ENCODE measurements at regions not wholly inside any gene's neighbourhood (a gene's known extent, or its start where the extent isn't known, plus 50 kb on each side); places are given as distances from the start of the nearest gene placed in this dataset.
"Not testable (repeated sequence)": the region's sequence is repeated elsewhere in the genome, so short reads cannot be mapped to it uniquely, and the experiment has no call there.

DNA sequence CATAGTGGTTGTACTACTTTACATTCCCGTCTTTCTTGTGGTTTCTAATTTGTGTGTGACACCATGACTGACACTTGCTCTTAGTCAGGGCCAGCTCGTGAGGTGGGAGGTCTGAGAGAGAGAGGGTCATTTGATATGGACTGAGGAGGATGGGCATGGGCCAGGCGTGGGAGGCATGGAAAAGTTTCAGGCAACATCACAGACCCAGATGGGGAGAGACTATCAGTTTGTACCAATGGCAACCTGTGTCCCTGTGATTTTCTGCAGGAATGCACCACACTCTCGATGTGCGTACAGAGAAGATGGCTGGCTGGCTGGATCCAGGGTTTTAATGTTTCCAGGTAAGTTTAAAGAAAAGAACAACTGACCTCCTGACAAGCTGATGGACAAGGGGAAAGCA, 273.6 kb downstream of the CYRIA start:
- H3K4me1 ChIP-seq (ENCODE audit: insufficient read depth, poor library complexity, severe bottlenecking): no peaks in the 10 kb centered on the region
- no peaks in the 10 kb centered on the region for H3K36me3 ChIP-seq (ENCODE audit: low read depth)
- H3K4me3 ChIP-seq (ENCODE audit: severe bottlenecking): no peak overlapping the region
- TF ChIP-seq, protein P1, sequence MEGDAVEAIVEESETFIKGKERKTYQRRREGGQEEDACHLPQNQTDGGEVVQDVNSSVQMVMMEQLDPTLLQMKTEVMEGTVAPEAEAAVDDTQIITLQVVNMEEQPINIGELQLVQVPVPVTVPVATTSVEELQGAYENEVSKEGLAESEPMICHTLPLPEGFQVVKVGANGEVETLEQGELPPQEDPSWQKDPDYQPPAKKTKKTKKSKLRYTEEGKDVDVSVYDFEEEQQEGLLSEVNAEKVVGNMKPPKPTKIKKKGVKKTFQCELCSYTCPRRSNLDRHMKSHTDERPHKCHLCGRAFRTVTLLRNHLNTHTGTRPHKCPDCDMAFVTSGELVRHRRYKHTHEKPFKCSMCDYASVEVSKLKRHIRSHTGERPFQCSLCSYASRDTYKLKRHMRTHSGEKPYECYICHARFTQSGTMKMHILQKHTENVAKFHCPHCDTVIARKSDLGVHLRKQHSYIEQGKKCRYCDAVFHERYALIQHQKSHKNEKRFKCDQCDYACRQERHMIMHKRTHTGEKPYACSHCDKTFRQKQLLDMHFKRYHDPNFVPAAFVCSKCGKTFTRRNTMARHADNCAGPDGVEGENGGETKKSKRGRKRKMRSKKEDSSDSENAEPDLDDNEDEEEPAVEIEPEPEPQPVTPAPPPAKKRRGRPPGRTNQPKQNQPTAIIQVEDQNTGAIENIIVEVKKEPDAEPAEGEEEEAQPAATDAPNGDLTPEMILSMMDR (IDR thresholded peaks at IDR 0.05; ENCODE audit: poor library complexity, severe bottlenecking): no peak
- H3K9me3 ChIP-seq (ENCODE audit: severe bottlenecking): no peaks in the 10 kb centered on the region
- no peaks in the 10 kb centered on the region for H3K27me3 ChIP-seq (ENCODE audit: insufficient read depth, poor library complexity, severe bottlenecking)
- DNase-seq (ENCODE audit: low spot score) (no peak), ATAC-seq (ENCODE audit: low read depth) (no peak)
- no peak overlapping the region for H3K27ac ChIP-seq (ENCODE audit: poor library complexity, severe bottlenecking)

DNA sequence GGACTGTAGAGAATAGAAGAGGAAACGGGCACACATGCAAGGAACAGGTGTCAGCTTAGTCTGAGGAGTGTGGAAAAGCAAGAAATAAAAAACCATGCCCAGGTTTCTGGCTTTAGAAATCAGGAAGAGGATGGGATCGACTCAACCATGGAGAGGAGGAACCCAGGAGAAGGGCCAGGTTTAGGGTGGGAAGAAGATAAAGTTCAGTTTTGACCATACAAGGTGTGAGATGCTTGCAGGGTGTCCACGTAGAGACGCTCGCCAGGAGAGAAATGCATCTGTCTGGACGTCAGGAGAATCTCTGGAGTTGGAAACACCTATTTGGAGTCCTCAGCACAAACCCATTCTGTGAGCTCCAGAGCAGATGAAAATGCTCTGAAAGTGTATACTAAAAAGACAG, 275.1 kb downstream of the CYRIA start:
- Histone ChIP-seq H3K27ac (ENCODE audit: poor library complexity, severe bottlenecking) (no peak overlapping the region), H3K4me3 (ENCODE audit: severe bottlenecking) (no peak overlapping the region), H3K9me3 (ENCODE audit: severe bottlenecking) (no peaks in the 10 kb centered on the region), H3K4me1 (ENCODE audit: insufficient read depth, poor library complexity, severe bottlenecking) (no peaks in the 10 kb centered on the region), H3K27me3 (ENCODE audit: insufficient read depth, poor library complexity, severe bottlenecking) (no peaks in the 10 kb centered on the region), H3K36me3 (ENCODE audit: low read depth) (no peaks in the 10 kb centered on the region)
- no peak for ATAC-seq (ENCODE audit: low read depth)
- no peak for DNase-seq (ENCODE audit: low spot score)
- TF ChIP-seq, protein P1 (IDR thresholded peaks at IDR 0.05; ENCODE audit: poor library complexity, severe bottlenecking): no peak

DNA sequence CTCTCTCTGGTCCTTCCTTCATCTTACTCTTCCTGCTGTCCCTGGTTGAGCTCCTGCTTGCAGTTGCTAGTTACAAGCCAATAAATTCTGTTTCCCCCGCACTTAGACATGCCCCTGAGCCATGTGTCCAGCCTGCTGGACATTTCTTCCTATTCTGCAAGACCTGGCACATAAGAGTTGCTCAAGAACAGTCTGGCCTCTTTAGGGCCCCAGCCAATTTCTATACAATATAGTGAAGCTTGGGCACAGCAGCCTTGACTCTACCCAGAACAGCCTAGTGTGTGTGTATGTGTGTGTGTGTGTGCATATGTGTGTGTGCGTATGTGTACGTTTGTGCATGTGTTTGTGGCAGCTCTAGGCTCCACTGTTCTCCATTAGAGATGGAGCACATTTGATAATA, 276.0 kb downstream of the CYRIA start:
- H3K27me3 ChIP-seq (ENCODE audit: insufficient read depth, poor library complexity, severe bottlenecking): no peaks in the 10 kb centered on the region
- TF ChIP-seq, protein P1 (IDR thresholded peaks at IDR 0.05; ENCODE audit: poor library complexity, severe bottlenecking): no peak

DNA sequence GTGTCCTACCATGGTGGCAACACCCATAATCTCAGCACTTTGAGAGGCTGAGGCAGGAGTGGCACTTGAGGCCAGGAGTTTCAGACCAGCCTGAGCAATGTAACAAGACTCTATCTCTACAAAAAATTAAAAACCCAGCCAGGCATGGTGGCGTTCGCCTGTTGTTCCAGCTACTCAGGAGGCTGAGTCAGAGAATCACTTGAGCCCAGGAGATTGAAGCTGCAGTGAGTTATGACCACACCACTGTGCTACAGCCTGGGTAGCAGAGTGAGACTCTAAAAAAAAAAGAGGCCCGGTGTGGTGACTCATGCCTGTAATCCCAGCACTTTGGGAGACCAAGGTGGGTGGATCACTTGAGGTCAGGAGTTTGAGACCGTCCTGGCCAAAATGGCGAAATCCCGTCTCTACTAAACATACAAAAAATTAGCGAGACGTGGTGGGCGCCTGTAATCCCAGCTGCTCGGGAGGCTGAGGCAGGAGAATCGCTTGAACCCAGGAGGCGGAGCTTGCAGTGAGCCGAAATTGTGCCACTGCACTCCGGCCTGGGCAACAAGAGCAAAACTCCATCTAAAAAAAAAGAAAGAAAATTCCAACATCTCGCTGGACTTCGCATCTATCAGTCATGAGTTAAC, 277.3 kb downstream of the CYRIA start:
- DNase-seq (ENCODE audit: low spot score): not testable (repeated sequence)

More for the DNA sequence above, 276.0 kb downstream of the CYRIA start:
- H3K4me3 ChIP-seq (ENCODE audit: severe bottlenecking): no peak overlapping the region
- ATAC-seq (ENCODE audit: low read depth) (no peak), DNase-seq (ENCODE audit: low spot score) (no peak)
- H3K4me1 ChIP-seq (ENCODE audit: insufficient read depth, poor library complexity, severe bottlenecking): no peaks in the 10 kb centered on the region
- no peak overlapping the region for H3K27ac ChIP-seq (ENCODE audit: poor library complexity, severe bottlenecking)
- no peaks in the 10 kb centered on the region for H3K9me3 ChIP-seq (ENCODE audit: severe bottlenecking)
- H3K36me3 ChIP-seq (ENCODE audit: low read depth): no peaks in the 10 kb centered on the region

DNA sequence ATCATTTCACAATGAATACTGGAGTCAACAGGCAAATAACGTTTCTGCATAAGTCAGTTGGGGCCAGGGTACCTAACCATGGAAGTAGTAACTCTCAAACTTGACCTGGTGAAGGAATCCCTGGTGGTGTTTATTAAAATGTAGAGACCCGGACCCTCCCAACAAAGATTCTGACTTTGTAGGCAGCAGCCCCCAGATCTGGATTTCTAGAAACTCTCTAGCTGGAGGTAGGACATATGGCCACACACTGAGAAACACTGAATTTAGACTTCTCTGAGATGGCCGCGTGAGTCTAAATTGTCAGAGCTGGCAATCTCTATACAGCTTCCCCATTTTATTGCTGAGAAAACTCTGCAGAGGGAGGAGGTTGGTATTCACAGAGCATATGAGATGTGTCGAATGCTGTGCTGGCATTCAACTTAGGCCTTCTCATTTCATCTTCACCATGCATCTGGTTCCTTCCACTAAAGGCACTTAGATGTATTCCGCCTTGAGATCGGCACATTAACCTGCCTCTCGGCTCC, 278.1 kb downstream of the CYRIA start:
- Histone ChIP-seq H3K4me3 (ENCODE audit: severe bottlenecking) (no peak overlapping the region), H3K4me1 (ENCODE audit: insufficient read depth, poor library complexity, severe bottlenecking) (no peaks in the 10 kb centered on the region), H3K36me3 (ENCODE audit: low read depth) (no peaks in the 10 kb centered on the region), H3K27me3 (ENCODE audit: insufficient read depth, poor library complexity, severe bottlenecking) (peaks cover 4% of the 10 kb centered on the region), H3K9me3 (ENCODE audit: severe bottlenecking) (no peaks in the 10 kb centered on the region), H3K27ac (ENCODE audit: poor library complexity, severe bottlenecking) (no peak overlapping the region)
- TF ChIP-seq, protein P1 (IDR thresholded peaks at IDR 0.05; ENCODE audit: poor library complexity, severe bottlenecking): no peak
- no peak for ATAC-seq (ENCODE audit: low read depth)
- DNase-seq (ENCODE audit: low spot score): no peak

More for the DNA sequence above, 277.3 kb downstream of the CYRIA start:
- H3K36me3 ChIP-seq (ENCODE audit: low read depth); H3K4me1 ChIP-seq (ENCODE audit: insufficient read depth, poor library complexity, severe bottlenecking); H3K9me3 ChIP-seq (ENCODE audit: severe bottlenecking); ATAC-seq (ENCODE audit: low read depth); H3K27me3 ChIP-seq (ENCODE audit: insufficient read depth, poor library complexity, severe bottlenecking); H3K27ac ChIP-seq (ENCODE audit: poor library complexity, severe bottlenecking); H3K4me3 ChIP-seq (ENCODE audit: severe bottlenecking): not testable (repeated sequence)

Data from RWPE2 (cell line).